ENCODE measurements at regions not wholly inside any gene's neighbourhood (a gene's known extent, or its start where the extent isn't known, plus 50 kb on each side); places are given as distances from the start of the nearest gene placed in this dataset.

DNA sequence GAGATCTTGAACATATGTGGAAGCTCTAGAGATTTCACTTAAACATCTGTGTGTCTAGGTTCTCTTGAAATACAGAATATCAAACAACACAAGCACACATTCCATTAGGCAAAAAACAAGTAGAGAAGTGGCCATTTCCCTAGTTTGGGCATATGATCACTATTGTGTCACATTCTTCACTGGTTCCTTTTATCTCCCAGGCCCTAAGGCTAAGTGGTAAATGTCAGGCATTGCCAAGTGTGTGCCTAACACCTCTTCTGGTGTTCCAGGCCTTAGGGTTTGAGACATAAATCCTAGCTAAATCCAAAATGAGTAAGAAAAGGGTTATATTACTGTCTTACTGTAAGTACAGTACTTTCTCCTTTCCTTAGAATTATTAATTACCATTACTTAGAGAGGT is 880.1 kb downstream of the PDCD6IP start:
- TF ChIP-seq MXI1 (conservative IDR thresholded peaks at IDR 0.05; ENCODE audit: poor library complexity, severe bottlenecking) (no peak), RAD21 (conservative IDR thresholded peaks at IDR 0.05) (no peak), EP300 (conservative IDR thresholded peaks at IDR 0.05; ENCODE audit: poor library complexity, severe bottlenecking) (no peak), POLR2AphosphoS5 (IDR thresholded peaks at IDR 0.05) (no peak), EZH2 (IDR thresholded peaks at IDR 0.05; ENCODE audit: borderline replicate concordance, insufficient read depth, low read length, poor library complexity, severe bottlenecking) (no peak)
- TF ChIP-seq, protein P1, sequence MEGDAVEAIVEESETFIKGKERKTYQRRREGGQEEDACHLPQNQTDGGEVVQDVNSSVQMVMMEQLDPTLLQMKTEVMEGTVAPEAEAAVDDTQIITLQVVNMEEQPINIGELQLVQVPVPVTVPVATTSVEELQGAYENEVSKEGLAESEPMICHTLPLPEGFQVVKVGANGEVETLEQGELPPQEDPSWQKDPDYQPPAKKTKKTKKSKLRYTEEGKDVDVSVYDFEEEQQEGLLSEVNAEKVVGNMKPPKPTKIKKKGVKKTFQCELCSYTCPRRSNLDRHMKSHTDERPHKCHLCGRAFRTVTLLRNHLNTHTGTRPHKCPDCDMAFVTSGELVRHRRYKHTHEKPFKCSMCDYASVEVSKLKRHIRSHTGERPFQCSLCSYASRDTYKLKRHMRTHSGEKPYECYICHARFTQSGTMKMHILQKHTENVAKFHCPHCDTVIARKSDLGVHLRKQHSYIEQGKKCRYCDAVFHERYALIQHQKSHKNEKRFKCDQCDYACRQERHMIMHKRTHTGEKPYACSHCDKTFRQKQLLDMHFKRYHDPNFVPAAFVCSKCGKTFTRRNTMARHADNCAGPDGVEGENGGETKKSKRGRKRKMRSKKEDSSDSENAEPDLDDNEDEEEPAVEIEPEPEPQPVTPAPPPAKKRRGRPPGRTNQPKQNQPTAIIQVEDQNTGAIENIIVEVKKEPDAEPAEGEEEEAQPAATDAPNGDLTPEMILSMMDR (IDR thresholded peaks at IDR 0.05; ENCODE audit: poor library complexity, severe bottlenecking): no peak

Data from neural cell (in vitro differentiated cells).